ENCODE measurements at regions not wholly inside any gene's neighbourhood (a gene's known extent, or its start where the extent isn't known, plus 50 kb on each side); places are given as distances from the start of the nearest gene placed in this dataset.
A peak's percentile ranks its signal among the peaks of the same experiment; 100 is the strongest.

GRCh38 chr3:135885885-135886284, 79.6 kb upstream of the PPP2R3A start:
- no peak for DNase-seq

DNA sequence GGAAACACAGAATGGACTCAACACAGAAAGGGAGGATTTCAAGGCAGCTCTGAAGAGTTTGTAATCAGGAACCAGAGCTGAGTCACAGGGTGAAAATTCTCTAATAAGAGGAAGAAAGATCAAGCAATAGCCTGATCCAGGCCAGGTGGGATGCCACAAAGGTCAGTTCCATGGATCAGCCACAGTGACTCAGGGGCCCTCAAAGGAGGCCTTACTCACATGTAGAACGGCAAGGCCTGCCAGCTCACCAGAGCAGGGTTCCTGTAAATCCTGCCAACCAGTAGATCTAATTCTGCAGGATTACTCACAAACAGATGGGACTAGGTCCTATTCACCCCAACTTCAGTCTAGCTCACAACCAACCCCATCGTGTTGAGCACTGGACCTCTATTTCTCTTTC, 78.3 kb upstream of the PPP2R3A start:
- DNase-seq = no peak

DNA sequence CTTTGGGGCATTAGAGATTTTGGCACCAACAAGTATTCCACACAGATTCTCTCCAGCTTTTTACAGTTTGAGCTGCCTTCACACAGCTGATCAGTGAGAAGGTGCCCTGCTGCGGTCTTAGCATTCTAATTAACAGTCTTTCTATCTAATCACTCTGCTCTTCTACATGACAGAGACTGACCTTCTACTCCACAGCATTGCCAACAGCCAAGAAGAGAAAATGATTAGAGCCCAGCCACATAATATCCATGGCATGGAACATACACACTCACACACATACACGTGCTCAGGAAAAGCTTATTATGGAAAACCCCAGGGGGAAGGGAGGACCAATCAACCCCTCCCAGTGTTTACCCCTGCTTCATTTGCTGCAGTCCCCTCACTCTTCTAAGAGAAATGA, 76.1 kb upstream of the PPP2R3A start:
- DNase-seq = no peak

- DNase-seq = no peak
Measured at GRCh38 chr3:135891121-135891520, 74.4 kb upstream of the PPP2R3A start.

- DNase-seq = peak; percentile 25
Measured at GRCh38 chr3:135895106-135895733, 70.3 kb upstream of the PPP2R3A start.

DNA sequence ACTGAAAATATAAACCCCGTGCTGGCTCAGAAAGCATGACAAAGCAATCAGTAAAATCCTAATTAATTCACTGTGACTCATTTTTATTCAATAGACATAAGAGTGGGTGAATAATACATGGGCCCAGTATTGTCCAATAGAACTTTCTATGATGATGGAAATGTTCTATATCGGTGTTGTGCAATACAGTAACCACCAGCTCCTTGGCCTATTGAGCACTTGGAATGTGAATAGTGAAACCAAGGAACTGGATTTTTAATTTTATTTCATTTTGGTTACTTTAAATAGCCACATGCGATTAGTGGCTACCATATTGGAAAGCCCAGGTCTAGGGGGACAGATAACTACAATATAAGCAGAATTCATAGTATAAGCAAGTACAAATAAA, 69.8 kb upstream of the PPP2R3A start:
- no peak for DNase-seq

- DNase-seq = no peak
Measured at GRCh38 chr3:135896613-135897012, 68.9 kb upstream of the PPP2R3A start.

GRCh38 chr3:135897715-135898114, 67.8 kb upstream of the PPP2R3A start:
- no peak for DNase-seq

DNA sequence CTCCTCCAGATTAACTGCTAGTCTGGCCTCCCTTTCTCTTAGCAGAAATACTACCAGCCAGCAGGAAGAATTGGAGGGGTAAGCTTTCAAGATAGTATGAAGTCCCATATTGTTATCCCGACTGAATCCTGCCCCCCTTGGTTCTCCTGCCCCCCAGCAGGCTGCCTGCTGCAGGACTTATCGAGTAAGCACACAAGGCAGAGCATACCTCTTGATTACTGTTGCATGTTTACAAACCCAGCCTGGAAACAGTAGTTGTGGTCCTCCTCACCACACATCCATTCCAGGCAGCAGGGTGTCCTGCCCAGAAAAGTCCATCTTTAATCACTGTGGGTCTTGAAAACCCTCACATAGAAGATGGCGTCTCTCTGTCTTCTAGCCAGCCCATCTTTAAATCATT, 66.8 kb upstream of the PPP2R3A start:
- DNase-seq = no peak

DNA sequence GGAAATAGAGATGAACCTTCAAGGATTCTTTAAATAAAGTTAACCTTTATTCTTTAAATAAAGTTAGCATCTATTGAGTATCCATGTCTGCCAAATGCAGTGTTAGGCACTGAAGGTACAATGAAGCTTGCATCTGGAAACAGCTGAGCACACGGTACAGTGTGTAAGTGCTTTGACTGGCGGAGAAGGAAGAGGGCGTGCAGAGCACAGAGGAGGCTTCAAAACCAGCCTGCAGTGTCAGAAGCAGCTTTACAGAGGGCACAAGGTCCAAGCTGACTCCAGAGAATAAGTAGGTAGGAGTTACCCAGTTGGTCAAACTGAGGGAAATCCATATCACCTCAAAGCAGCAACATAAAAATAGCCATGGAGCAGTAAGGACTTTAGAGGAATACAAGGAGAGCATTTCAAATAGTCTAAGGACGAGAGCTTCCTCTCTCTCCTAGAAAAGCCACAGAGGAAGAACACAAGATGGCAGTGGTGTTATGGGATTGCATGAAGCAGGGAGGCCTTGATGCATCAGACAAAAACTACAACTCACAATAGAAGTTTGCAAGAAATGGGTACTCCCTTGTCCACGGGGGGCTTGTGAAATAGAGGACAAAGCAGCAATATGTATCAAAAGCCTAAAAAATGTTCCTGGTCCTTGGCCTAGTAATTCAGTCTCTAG, 60.3 kb upstream of the PPP2R3A start:
- DNase-seq = no peak

GRCh38 chr3:135907422-135908165, 57.9 kb upstream of the PPP2R3A start:
- no peak for DNase-seq

DNA sequence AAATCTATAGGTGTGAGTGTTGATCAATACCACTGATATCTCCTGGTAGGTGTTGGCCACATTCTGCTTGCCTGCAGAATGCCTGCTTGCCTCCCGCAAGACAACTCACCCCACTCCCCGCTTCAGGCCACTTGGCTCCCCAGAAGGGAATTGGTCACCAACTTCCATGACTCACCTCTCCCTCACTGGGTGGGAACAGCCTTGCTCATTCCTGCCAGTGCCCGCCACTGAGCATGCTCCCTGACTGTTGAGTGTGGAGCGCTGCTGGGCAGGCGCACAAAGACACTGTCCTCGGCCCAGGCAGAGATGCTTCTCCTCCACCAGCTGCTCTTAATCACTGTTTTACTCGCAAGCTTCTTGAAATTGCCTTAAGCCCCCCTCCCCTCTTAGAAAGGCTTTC, 57.3 kb upstream of the PPP2R3A start:
- DNase-seq = no peak

DNA sequence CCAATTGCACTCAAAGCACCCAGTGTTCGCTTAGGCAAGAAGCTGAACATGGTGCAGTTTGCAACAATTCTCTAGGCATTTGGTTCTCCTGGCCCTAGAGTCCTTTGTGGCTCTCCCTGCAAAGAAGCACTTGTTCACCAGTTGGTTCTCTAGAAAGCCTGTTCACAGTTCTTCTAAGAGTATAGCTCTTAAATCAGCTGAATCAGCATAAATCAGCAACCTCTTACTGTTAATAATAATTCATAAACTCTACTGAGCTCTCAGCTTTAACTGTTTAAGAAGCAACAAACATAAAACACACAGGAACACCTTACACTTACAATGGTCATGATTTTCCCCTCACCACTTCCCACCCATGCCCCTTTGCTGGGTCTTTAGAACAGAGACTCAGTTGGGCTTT, 56.8 kb upstream of the PPP2R3A start:
- no peak for DNase-seq

DNA sequence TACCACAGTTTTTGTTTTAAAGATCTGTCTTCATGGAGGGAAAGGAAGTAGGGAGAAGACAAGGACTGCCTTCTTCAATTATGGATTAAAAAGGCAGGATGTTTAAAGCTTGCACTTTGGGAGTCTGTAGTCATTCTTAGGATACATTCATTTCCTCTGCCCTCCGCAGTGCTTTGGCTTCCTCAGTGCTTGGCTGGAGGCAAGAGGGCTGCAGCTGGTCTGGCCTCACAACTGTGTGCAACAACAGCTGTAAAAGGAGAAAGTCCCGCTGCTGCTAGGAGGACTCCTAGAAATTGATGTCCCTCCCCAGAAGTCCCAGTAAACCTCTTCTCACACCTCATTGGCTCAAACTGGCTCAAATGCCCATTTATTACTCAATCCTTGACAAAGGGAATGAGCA, 54.4 kb upstream of the PPP2R3A start:
- DNase-seq = no peak

DNA sequence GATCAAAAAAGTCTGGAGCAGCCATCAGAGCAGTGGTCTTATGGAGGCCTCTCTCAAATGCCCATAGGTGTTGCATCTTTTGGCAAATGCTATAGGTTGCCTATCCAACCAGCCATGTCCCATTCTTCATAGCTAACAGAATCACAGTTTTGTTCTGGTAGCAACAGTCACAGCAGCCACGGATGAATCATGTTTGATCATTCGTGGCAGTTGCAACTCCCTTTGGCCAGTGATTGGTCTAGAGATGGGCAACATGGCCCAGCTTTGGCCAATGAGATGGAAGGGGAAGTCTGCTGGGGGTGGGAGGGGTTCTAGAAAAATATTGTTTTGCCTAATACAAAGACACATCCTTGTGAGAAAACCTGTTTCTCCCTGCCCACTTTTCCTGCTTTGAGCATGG, 50.3 kb upstream of the PPP2R3A start:
- DNase-seq = no peak
